Osteoblast (primary cell): ENCODE measurements at regions not wholly inside any gene's neighbourhood (a gene's known extent, or its start where the extent isn't known, plus 50 kb on each side); places are given as distances from the start of the nearest gene placed in this dataset.

Source experiments
- DNase-seq: peaks from one replicate; pipeline ENCODE4 v3.0.0; 2011; ENCODE audit warnings: low spot score, mixed read lengths; ENCODE audit not compliant: insufficient read length; ENCODE audit errors: missing footprints
- H2AFZ ChIP-seq: 2 replicates; pipeline ENCODE4 v1.6.0; 2011; ENCODE audit warnings: mild to moderate bottlenecking, low read length
- H3K27ac ChIP-seq: 2 replicates; pipeline ENCODE4 v1.5.1; 2011; ENCODE audit warnings: mild to moderate bottlenecking, low read depth, low read length, moderate library complexity
- H3K27me3 ChIP-seq: 2 replicates; pipeline ENCODE4 v1.6.0; 2012; ENCODE audit warnings: mild to moderate bottlenecking, control low read depth, inconsistent platforms, low read length, moderate library complexity; ENCODE audit not compliant: insufficient read depth
- H3K36me3 ChIP-seq: 2 replicates; pipeline ENCODE4 v1.5.1; 2011; ENCODE audit warnings: mild to moderate bottlenecking, low read length, control low read depth, moderate library complexity; ENCODE audit not compliant: insufficient read depth
- H3K4me1 ChIP-seq: 2 replicates; pipeline ENCODE4 v1.5.1; 2011; ENCODE audit warnings: mild to moderate bottlenecking, low read length, control low read depth, moderate library complexity; ENCODE audit not compliant: insufficient read depth
- H3K4me2 ChIP-seq: 2 replicates; pipeline ENCODE4 v1.6.0; 2011; ENCODE audit warnings: mild to moderate bottlenecking, low read length; ENCODE audit not compliant: insufficient read depth
- H3K4me3 ChIP-seq: fragments of 200-600 bp; sonication (generic); 3 replicates; pipeline ENCODE4 v1.5.1; 2012; ENCODE audit warnings: mild to moderate bottlenecking, low read length, inconsistent platforms; ENCODE audit not compliant: insufficient read depth
- H3K79me2 ChIP-seq: 2 replicates; pipeline ENCODE4 v1.6.0; 2012; ENCODE audit warnings: mild to moderate bottlenecking, low read length, control low read depth, inconsistent platforms; ENCODE audit not compliant: insufficient read depth
- H3K9me3 ChIP-seq: 2 replicates; pipeline ENCODE4 v1.5.1; 2011; ENCODE audit warnings: low read depth, low read length, control low read depth
- H4K20me1 ChIP-seq: 2 replicates; pipeline ENCODE4 v1.6.0; 2012; ENCODE audit warnings: mild to moderate bottlenecking, low read length, control low read depth; ENCODE audit not compliant: insufficient read depth
- TF ChIP-seq, protein P1 (sequence below): IDR thresholded peaks from 2 replicates; pipeline ENCODE4 v1.5.1; 2011; ENCODE audit warnings: mild to moderate bottlenecking, low read depth, low read length, moderate library complexity; ENCODE audit errors: extremely low read depth

GRCh38 chr5:60271517-60271916 is 378.0 kb upstream of the PDE4D start:
- H4K20me1 ChIP-seq = no peaks in the 10 kb centered on the region
- H3K79me2 ChIP-seq = no peaks in the 10 kb centered on the region
- no peak overlapping the region for H3K27ac ChIP-seq
- no peak for DNase-seq
- H3K4me1 ChIP-seq = no peaks in the 10 kb centered on the region
- H3K4me2 ChIP-seq = no peak overlapping the region
- TF ChIP-seq, protein P1, sequence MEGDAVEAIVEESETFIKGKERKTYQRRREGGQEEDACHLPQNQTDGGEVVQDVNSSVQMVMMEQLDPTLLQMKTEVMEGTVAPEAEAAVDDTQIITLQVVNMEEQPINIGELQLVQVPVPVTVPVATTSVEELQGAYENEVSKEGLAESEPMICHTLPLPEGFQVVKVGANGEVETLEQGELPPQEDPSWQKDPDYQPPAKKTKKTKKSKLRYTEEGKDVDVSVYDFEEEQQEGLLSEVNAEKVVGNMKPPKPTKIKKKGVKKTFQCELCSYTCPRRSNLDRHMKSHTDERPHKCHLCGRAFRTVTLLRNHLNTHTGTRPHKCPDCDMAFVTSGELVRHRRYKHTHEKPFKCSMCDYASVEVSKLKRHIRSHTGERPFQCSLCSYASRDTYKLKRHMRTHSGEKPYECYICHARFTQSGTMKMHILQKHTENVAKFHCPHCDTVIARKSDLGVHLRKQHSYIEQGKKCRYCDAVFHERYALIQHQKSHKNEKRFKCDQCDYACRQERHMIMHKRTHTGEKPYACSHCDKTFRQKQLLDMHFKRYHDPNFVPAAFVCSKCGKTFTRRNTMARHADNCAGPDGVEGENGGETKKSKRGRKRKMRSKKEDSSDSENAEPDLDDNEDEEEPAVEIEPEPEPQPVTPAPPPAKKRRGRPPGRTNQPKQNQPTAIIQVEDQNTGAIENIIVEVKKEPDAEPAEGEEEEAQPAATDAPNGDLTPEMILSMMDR = no peak
- no peak overlapping the region for H3K4me3 ChIP-seq
- no peak overlapping the region for H2AFZ ChIP-seq
- H3K36me3 ChIP-seq = no peaks in the 10 kb centered on the region
- H3K27me3 ChIP-seq = no peaks in the 10 kb centered on the region
- H3K9me3 ChIP-seq = no peaks in the 10 kb centered on the region

- Histone ChIP-seq H3K79me2 (no peaks in the 10 kb centered on the region), H3K4me3 (no peak overlapping the region), H3K36me3 (no peaks in the 10 kb centered on the region), H3K27me3 (no peaks in the 10 kb centered on the region), H3K9me3 (no peaks in the 10 kb centered on the region), H3K4me1 (no peaks in the 10 kb centered on the region), H3K4me2 (no peak overlapping the region), H3K27ac (no peak overlapping the region), H2AFZ (no peak overlapping the region), H4K20me1 (no peaks in the 10 kb centered on the region)
- DNase-seq = no peak
- TF ChIP-seq, protein P1 = no peak
Observed at GRCh38 chr5:60267907-60268306, 374.4 kb upstream of the PDE4D start.

DNA sequence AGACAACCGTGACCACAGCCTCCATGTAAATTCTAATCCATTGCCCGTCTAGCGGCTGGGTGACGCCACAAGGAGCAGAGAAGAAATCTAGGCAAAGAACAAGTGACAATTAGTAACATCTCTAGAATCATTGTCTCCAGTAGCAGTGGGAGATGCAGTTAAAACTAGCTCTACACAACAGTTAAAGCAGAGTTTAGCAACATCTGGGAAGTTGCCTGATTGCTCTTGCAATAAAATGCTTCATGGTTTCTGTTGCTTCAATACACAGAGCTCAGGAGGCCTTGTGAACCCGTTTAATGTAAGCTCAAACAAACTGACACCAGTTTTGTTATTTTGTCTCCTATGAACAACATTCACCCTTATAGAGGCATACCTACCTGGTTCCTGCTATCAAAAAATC is 369.8 kb upstream of the PDE4D start:
- no peaks in the 10 kb centered on the region for H4K20me1 ChIP-seq
- no peaks in the 10 kb centered on the region for H3K36me3 ChIP-seq
- H3K4me3 ChIP-seq = no peak overlapping the region
- TF ChIP-seq, protein P1 = no peak
- H3K9me3 ChIP-seq = no peaks in the 10 kb centered on the region
- H3K79me2 ChIP-seq = no peaks in the 10 kb centered on the region
- no peaks in the 10 kb centered on the region for H3K4me1 ChIP-seq
- no peak overlapping the region for H3K4me2 ChIP-seq
- no peak overlapping the region for H3K27ac ChIP-seq
- no peaks in the 10 kb centered on the region for H3K27me3 ChIP-seq
- no peak for DNase-seq
- H2AFZ ChIP-seq = no peak overlapping the region

DNA sequence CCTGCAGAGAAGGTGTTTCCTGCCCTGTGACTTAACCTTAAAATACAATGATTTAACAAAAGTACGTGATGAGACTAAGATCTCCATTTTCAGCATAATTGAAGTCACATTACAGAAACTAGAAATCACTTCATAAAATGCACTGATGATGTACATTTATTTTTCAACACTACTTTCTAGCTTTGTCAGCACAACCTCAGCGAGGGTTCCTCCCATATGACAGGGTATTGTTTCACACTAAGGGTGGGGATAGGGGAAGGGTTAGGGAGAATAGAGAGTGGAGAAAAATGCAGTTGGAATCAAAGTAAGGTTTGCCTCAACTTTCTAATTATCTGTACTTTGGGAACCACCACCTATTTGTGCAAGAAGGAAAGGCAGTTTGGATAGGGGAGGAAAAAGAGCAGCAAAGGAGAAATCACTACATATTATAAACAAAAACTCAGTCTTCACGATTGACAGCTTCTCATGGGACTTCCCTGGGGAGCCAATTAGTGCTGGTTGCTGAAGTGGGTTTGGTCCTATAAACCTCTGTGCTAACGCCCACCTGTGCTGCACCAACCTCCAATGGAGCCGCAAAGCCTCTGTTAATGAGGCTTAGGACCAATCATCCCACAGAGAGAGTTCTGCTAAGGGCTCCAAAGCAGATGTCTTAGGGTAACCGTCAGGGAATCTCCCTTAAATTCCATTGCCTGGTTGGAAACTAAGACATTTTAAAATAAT is 369.2 kb upstream of the PDE4D start:
- TF ChIP-seq, protein P1 = no peak
- Histone ChIP-seq H3K4me1 (no peaks in the 10 kb centered on the region), H3K27me3 (no peaks in the 10 kb centered on the region)

More for the DNA sequence above, 369.2 kb upstream of the PDE4D start:
- H3K27ac ChIP-seq = no peak overlapping the region
- H3K4me2 ChIP-seq = no peak overlapping the region
- DNase-seq = no peak
- H3K9me3 ChIP-seq = no peaks in the 10 kb centered on the region
- no peak overlapping the region for H2AFZ ChIP-seq
- H4K20me1 ChIP-seq = no peaks in the 10 kb centered on the region
- no peaks in the 10 kb centered on the region for H3K36me3 ChIP-seq
- H3K79me2 ChIP-seq = no peaks in the 10 kb centered on the region
- H3K4me3 ChIP-seq = no peak overlapping the region
